ENCODE measurements at regions not wholly inside any gene's neighbourhood (a gene's known extent, or its start where the extent isn't known, plus 50 kb on each side); places are given as distances from the start of the nearest gene placed in this dataset.
A peak's percentile ranks its signal among the peaks of the same experiment; 100 is the strongest.
"Not testable (repeated sequence)": the region's sequence is repeated elsewhere in the genome, so short reads cannot be mapped to it uniquely, and the experiment has no call there.

DNA sequence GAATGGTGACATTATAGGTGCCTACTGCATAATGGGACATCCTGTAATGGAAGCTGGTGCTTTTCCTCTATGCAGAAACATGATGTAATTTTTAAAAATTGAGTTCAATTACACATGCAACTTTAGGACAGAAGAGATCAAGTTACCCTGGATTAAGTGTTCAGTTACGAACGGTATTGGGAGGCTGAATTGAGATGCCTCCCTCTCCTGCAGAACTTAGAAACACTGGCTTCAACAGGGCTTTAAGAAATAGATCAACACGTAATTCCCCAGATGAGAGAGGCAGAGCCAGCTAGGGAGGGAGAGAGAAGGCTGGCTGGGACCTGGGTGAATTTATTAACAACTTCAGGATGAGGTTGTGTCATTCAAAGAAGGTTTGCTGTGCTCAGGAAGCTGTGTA lies 232.8 kb downstream of the CDH26 start:
- Histone ChIP-seq H3K4me3 (no peak overlapping the region), H3K9me3 (peaks cover 0 to under 1% (median 0%) of the 10 kb centered on the region in 11 donors), H3K36me3 (no peaks in the 10 kb centered on the region), H3K4me1 (no peaks in the 10 kb centered on the region), H3K27ac (no peak overlapping the region), H3K27me3 (peaks cover 0 to 14% (median 0%) of the 10 kb centered on the region in 7 donors)
- ATAC-seq (no peak), DNase-seq (no peak)
- intact Hi-C loops (cut with DNase I): no loop called here
- WGBS, 2 donors: 64 to 77% methylated on average over 3 of the region's 3 CpGs
- TF ChIP-seq, protein P1, sequence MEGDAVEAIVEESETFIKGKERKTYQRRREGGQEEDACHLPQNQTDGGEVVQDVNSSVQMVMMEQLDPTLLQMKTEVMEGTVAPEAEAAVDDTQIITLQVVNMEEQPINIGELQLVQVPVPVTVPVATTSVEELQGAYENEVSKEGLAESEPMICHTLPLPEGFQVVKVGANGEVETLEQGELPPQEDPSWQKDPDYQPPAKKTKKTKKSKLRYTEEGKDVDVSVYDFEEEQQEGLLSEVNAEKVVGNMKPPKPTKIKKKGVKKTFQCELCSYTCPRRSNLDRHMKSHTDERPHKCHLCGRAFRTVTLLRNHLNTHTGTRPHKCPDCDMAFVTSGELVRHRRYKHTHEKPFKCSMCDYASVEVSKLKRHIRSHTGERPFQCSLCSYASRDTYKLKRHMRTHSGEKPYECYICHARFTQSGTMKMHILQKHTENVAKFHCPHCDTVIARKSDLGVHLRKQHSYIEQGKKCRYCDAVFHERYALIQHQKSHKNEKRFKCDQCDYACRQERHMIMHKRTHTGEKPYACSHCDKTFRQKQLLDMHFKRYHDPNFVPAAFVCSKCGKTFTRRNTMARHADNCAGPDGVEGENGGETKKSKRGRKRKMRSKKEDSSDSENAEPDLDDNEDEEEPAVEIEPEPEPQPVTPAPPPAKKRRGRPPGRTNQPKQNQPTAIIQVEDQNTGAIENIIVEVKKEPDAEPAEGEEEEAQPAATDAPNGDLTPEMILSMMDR (IDR thresholded peaks at IDR 0.05): no peak

DNA sequence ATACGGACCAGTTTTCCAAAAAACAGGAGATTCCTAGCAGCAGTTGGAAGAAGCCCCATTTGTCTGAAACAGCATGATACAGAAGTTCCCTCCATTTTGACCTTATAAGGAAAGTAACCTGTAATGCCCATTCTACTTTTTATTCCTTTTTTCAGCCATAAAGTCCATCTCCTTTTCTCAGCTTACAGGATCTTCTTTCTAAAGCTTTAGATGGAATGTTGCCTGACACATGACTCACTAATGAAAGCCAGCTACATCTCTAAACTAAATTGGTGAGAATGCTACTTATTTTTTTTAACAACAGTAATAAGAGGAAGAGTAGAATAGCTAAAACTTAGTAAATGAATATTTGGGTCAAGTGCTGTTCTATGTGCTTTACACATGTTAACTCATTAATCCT lies 234.1 kb downstream of the CDH26 start:
- intact Hi-C loops (cut with DNase I): no loop called here
- Histone ChIP-seq H3K27ac (no peak overlapping the region), H3K4me3 (no peak overlapping the region), H3K27me3 (peaks cover 0 to 14% (median 0%) of the 10 kb centered on the region in 7 donors), H3K9me3 (peaks cover 0 to 10% (median 0%) of the 10 kb centered on the region in 11 donors), H3K4me1 (no peaks in the 10 kb centered on the region), H3K36me3 (no peaks in the 10 kb centered on the region)
- WGBS, 2 donors: 58 to 69% methylated on average over 1 of the region's 1 CpG
- DNase-seq: no peak
- TF ChIP-seq, protein P1 (IDR thresholded peaks at IDR 0.05): no peak
- ATAC-seq: no peak

DNA sequence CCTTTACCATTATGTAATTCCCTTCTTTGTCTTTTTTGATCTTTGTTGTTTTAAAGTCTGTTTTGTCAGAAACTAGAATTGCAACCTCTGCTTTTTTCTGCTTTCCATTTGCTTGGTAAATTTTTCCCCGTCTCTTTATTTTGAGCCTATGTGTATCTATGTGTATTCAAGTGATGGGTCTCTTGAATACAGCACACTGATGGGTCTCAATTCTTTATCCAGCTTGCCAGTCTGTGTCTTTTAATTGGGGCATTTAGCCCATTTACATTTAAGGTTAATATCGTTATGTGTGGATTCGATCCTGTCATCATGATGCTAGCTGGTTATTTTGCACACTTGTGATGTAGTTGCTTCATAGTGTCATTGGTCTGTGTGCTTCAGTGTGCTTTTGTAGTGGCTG lies 240.9 kb downstream of the CDH26 start:
- H3K27me3 ChIP-seq; H3K27ac ChIP-seq; H3K36me3 ChIP-seq; H3K4me3 ChIP-seq; H3K4me1 ChIP-seq; ATAC-seq; DNase-seq; intact Hi-C loops (cut with DNase I): not testable (repeated sequence)
- peaks cover 0 to 28% (median 0%) of the 10 kb centered on the region in 11 donors for H3K9me3 ChIP-seq
- WGBS, 2 donors: 85 to 93% methylated on average over 3 of the region's 3 CpGs

DNA sequence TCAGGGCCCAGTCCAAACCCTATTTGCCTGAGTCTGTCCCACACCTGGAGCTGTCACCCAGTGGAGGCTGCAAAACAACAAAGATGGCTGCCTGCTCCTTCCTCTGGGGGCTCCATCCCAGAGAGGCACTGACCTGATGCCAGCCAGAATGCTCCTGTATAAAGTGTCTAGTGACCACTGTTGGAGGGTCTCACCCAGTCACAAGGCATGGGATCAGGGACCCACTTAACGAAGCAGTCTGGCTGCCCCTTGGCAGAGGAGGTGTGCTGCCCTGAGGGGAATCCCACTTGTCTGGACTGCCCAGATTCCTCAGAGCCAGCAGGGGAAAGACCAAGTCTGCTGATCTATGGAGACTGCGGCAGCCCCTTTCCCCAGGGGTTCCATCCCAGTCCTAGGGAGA lies 241.6 kb downstream of the CDH26 start:
- H3K4me3 ChIP-seq: no peak overlapping the region
- intact Hi-C loops (cut with DNase I): loop anchor here in 2 of 10 donors (10.0 kb wide), 2 partner anchors 135 to 1695 kb away; no protein-coding TSS in a partner anchor
- H3K4me1 ChIP-seq: peaks cover 0 to 9% (median 0%) of the 10 kb centered on the region in 9 donors
- no peak overlapping the region for H3K27ac ChIP-seq
- WGBS, 2 donors: 81 to 85% methylated on average over 2 of the region's 2 CpGs
- no peak for DNase-seq
- H3K36me3 ChIP-seq: no peaks in the 10 kb centered on the region
- ATAC-seq: no peak
- H3K9me3 ChIP-seq: peaks cover 0 to 28% (median 0%) of the 10 kb centered on the region in 11 donors
- H3K27me3 ChIP-seq: no peaks in the 10 kb centered on the region
- TF ChIP-seq, protein P1 (IDR thresholded peaks at IDR 0.05): no peak

DNA sequence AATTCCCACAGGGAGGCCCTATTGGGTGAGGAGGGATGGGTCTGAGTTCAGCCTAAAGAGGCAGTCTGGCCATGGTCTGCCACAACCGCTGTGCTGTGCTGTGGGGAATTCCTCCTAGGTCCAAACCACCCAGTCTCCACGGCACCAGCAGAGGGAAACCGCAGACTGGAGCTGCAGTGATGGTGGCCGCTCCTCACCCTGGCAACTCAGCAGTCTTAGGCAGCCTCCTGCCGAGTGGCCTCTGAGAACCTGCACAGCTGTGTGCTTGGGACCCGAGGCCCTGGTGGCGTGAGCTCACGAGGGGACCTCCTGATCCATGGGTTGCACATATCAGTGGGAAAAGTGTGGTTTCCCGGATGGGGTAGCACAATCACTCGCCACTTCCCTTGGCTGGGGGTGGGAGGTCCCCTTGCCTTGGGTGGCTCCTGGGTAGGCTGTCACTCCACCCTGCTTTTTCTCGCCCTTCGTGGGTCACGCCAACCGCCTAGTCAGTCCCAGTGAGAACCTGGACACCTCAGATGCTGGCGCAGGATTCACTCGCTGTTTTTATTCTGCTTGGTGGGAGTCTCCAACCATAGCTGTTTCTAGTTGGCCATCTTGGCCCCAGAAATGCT lies 242.2 kb downstream of the CDH26 start:
- H3K9me3 ChIP-seq: peaks cover 0 to 28% (median 0%) of the 10 kb centered on the region in 11 donors
- no peak for DNase-seq
- H3K27me3 ChIP-seq: no peaks in the 10 kb centered on the region
- intact Hi-C loops (cut with DNase I): loop anchor here in 2 of 10 donors (10.0 kb wide), 2 partner anchors 136 to 1694 kb away; no protein-coding TSS in a partner anchor
- H3K36me3 ChIP-seq: no peaks in the 10 kb centered on the region
- no peak overlapping the region for H3K4me3 ChIP-seq
- no peak overlapping the region for H3K27ac ChIP-seq
- peak in 1 of 8 donors; percentile 20 for ATAC-seq
- peaks cover 0 to 9% (median 0%) of the 10 kb centered on the region in 9 donors for H3K4me1 ChIP-seq
- TF ChIP-seq, protein P1 (IDR thresholded peaks at IDR 0.05): no peak
- 84 to 90% methylated on average over 16 of the region's 16 CpGs for WGBS, 2 donors

Measured in heart right ventricle (tissue), 16 donors.